Fibroblast of the aortic adventitia (primary cell): ENCODE measurements at regions not wholly inside any gene's neighbourhood (a gene's known extent, or its start where the extent isn't known, plus 50 kb on each side); places are given as distances from the start of the nearest gene placed in this dataset.
A peak's percentile ranks its signal among the peaks of the same experiment; 100 is the strongest.

ENCODE experiments used
- DNase-seq: peaks from one replicate; pipeline ENCODE4 v3.0.0-alpha.2; 2010; ENCODE audit warnings: low read depth
- H3K4me3 ChIP-seq: 2 replicates; pipeline ENCODE4 v1.5.1; 2011; ENCODE audit warnings: low read depth, mild to moderate bottlenecking, control low read depth, low read length, moderate library complexity
- CTCF ChIP-seq: IDR thresholded peaks from 2 replicates; pipeline ENCODE4 v1.5.1; 2011; ENCODE audit warnings: mild to moderate bottlenecking, low read length, control low read depth, inconsistent platforms; ENCODE audit not compliant: insufficient read depth

DNA sequence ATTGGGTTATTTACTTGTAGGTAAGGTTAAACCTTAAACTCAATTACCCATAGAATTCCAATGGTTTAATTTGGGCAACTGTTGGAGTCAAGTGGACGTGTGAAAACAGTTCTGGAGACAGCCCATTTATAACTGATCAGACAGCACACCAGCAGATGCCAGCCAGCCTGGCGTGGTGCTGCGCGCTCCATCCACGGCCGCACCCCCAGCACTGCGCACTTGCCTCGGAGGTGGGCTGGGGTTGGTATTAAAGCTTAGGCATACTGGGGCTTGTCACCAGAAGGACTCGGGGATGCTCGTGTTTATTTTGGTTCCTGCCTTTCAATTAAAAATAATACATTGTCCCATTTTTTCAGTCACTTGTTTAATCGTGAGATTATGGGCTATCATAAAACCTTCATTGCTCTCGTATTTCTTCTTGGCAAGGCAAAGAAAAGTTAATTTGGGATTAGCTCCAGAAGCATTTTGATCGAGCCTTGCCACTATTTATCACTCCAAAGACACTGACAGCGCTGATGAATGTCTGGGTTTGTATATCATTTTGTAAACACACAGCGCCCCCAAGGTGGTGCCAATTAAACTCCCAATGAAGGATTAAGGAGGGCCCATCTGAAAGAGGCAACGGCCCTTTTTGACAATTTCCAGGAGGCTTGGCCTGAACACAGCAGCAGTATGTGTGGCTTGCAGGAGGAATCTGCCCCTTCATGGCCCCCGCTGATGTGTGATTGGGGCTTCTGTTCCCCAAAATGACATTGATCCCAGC, 204.5 kb upstream of the CXCL12 start:
- no peak for TF ChIP-seq CTCF
- H3K4me3 ChIP-seq = no peak overlapping the region
- no peak for DNase-seq

- no peak for DNase-seq
- no peak for TF ChIP-seq CTCF
- no peak overlapping the region for H3K4me3 ChIP-seq
Observed at GRCh38 chr10:44589944-44590449, 205.1 kb upstream of the CXCL12 start.

GRCh38 chr10:44591911-44592310, 207.0 kb upstream of the CXCL12 start:
- no peak overlapping the region for H3K4me3 ChIP-seq
- DNase-seq = peak; percentile 51
- no peak for TF ChIP-seq CTCF

DNA sequence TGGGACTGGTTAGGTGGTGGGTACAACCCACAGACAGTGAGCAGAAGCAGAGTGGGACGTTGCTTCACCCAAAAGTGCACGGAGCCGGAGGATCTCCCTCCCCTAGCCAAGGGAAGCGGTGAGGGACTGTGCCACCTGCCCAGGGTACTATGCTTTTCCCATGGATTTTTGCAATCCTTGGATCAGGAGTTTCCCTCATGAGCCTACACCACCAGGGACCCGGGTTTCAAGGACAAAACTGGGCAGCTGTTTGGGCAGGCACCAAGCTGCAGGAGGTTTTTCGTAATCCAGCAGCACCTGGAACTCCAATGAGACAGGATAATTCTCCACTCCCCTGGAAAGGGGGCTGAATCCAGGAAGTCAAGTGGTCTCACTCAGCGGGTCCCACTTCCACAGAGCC, 209.1 kb upstream of the CXCL12 start:
- no peak for TF ChIP-seq CTCF
- no peak for DNase-seq
- no peak overlapping the region for H3K4me3 ChIP-seq

- TF ChIP-seq CTCF = no peak
- DNase-seq = peak; percentile 4
- H3K4me3 ChIP-seq = no peak overlapping the region
Observed at GRCh38 chr10:44607116-44607515, 222.2 kb upstream of the CXCL12 start.

GRCh38 chr10:44618910-44619309, 234.0 kb upstream of the CXCL12 start:
- no peak for DNase-seq
- no peak overlapping the region for H3K4me3 ChIP-seq
- TF ChIP-seq CTCF = no peak

DNA sequence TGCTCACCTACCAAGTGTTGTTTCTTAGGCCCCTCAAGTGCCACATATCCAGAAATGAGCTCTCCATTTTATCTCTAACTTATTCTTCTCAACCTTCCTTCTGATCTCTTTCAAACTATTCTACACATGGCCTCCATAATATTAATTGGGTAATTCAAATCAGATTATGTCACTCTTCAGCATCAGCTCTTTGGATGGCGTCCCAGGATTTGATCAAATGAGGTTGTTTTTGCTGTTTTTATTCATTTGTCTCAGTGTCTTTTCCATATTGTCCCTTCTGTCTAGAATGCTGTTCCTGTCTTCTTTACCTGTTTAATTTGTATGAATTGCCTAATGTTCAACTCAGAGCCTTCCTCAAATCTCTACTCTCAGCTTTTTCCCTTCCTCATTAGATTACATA, 234.6 kb upstream of the CXCL12 start:
- no peak for DNase-seq

More for the DNA sequence above, 234.6 kb upstream of the CXCL12 start:
- no peak for TF ChIP-seq CTCF
- H3K4me3 ChIP-seq = no peak overlapping the region
